ENCODE measurements at regions not wholly inside any gene's neighbourhood (a gene's known extent, or its start where the extent isn't known, plus 50 kb on each side); places are given as distances from the start of the nearest gene placed in this dataset.

- no peak for TF ChIP-seq CTCF (IDR thresholded peaks at IDR 0.05)
- no peak for TF ChIP-seq POLR2A (IDR thresholded peaks at IDR 0.05)
Observed at GRCh38 chr16:51034481-51035109, 116.5 kb downstream of the SALL1 start.

All from adrenal gland (tissue), 5 donors.